Epithelial cell of proximal tubule (primary cell): ENCODE measurements at regions not wholly inside any gene's neighbourhood (a gene's known extent, or its start where the extent isn't known, plus 50 kb on each side); places are given as distances from the start of the nearest gene placed in this dataset.

Source experiments
- DNase-seq: peaks from one replicate; pipeline ENCODE4 v3.0.0-alpha.2; 2011; ENCODE audit warnings: low read depth
- H3K4me3 ChIP-seq: 2 replicates; pipeline ENCODE4 v1.5.1; 2011; ENCODE audit warnings: low read depth, mild to moderate bottlenecking, low read length
- CTCF ChIP-seq: conservative IDR thresholded peaks from 2 replicates; pipeline ENCODE4 v1.5.1; 2012; ENCODE audit warnings: low read depth, mild to moderate bottlenecking, low read length

- DNase-seq: no peak
Measured at GRCh38 chr5:176733406-176734262, 76.7 kb upstream of the UNC5A start.

GRCh38 chr5:176734756-176735342 lies 75.5 kb upstream of the UNC5A start:
- DNase-seq: no peak
- H3K4me3 ChIP-seq: no peak overlapping the region
- TF ChIP-seq CTCF: no peak

More at GRCh38 chr5:176733406-176734262, 76.7 kb upstream of the UNC5A start:
- no peak overlapping the region for H3K4me3 ChIP-seq
- TF ChIP-seq CTCF: no peak

- no peak for DNase-seq
- no peak overlapping the region for H3K4me3 ChIP-seq
- no peak for TF ChIP-seq CTCF
Measured at GRCh38 chr5:176735383-176736265, 74.7 kb upstream of the UNC5A start.

- no peak overlapping the region for H3K4me3 ChIP-seq
- no peak for DNase-seq
- no peak for TF ChIP-seq CTCF
Measured at GRCh38 chr5:176736301-176736930, 73.9 kb upstream of the UNC5A start.

- no peak overlapping the region for H3K4me3 ChIP-seq
- TF ChIP-seq CTCF: no peak
- peak; percentile 20 for DNase-seq
Measured at GRCh38 chr5:176736931-176737745, 73.2 kb upstream of the UNC5A start.
